T-cell (primary cell): ENCODE measurements at regions not wholly inside any gene's neighbourhood (a gene's known extent, or its start where the extent isn't known, plus 50 kb on each side); places are given as distances from the start of the nearest gene placed in this dataset.

Experiments
- ATAC-seq, 4 experiments: fragments of 200-7000 bp in 3 of 4; fragments of 150-1000 bp in 1 of 4; cut with Tn5 transposase; replicated peaks in 1 of 4; 1 replicate in 3 of 4; 2 replicates in 1 of 4; pipeline ENCODE4 v1.10.0; 2021; ENCODE audit warnings: moderate library complexity in 3 of 4, mild to moderate bottlenecking in 2 of 4, moderate number of reproducible peaks in 1 of 4
- CTCF ChIA-PET, 2 donors: fragments of 300-600 bp; sonication (Branson Sonifier 250); formaldehyde crosslinking; loops; one replicate each; lab custom pipeline; 2022; ENCODE audit warnings: antibody characterized with exemption in 2 of 2; lab: Charles Lee
- POLR2A ChIA-PET, 2 donors: fragments of 300-600 bp; sonication (Branson Sonifier 250); formaldehyde crosslinking; loops; one replicate each; lab custom pipeline; 2022; ENCODE audit warnings: antibody characterized with exemption in 2 of 2; lab: Charles Lee
- DNase-seq, 35 experiments: peaks; one replicate each; pipeline versions ENCODE4 v3.0.0 to v3.0.0-alpha.2; 2013 to 2023
- H3K27ac ChIP-seq: one replicate; pipeline ENCODE4 v1.5.1; 2013; ENCODE audit warnings: low read length
- H3K27me3 ChIP-seq, 2 experiments: replicated peaks in 1 of 2; 1 replicate in 1 of 2; 2 replicates in 1 of 2; pipeline versions ENCODE4 v1.6.1 to v1.7.0; 2013; ENCODE audit warnings: low read length in 1 of 2, mixed read lengths in 1 of 2; ENCODE audit not compliant: control insufficient read depth in 2 of 2, insufficient read depth in 2 of 2; ENCODE audit errors: extremely low read depth in 1 of 2
- H3K36me3 ChIP-seq, 2 donors: 1 replicate in 1 of 2; 2 replicates in 1 of 2; pipeline versions ENCODE4 v1.6.1 to v1.7.0; 2013; ENCODE audit warnings: low read length in 1 of 2; ENCODE audit not compliant: control insufficient read depth in 2 of 2, insufficient read depth in 1 of 2; ENCODE audit errors: extremely low read depth in 1 of 2
- H3K4me1 ChIP-seq, 2 experiments: 1 replicate in 1 of 2; 2 replicates in 1 of 2; pipeline versions ENCODE4 v1.6.1 to v1.7.0; 2013; ENCODE audit warnings: low read length in 2 of 2, mixed read lengths in 1 of 2; ENCODE audit not compliant: insufficient read depth in 2 of 2, control insufficient read depth in 1 of 2; ENCODE audit errors: extremely low read depth in 1 of 2
- H3K4me3 ChIP-seq, 2 donors: 1 replicate in 1 of 2; 2 replicates in 1 of 2; pipeline versions ENCODE4 v1.5.1 to v1.7.0; 2013; ENCODE audit warnings: mild to moderate bottlenecking in 2 of 2, low read length in 1 of 2, moderate library complexity in 1 of 2; ENCODE audit not compliant: control insufficient read depth in 1 of 2; ENCODE audit errors: extremely low read depth in 1 of 2
- H3K9me3 ChIP-seq: 2 replicates; pipeline ENCODE4 v1.7.0; 2013
- H3K27ac Mint-ChIP-seq, 2 donors: one replicate each; pipeline ENCODE4 v1.8.0; 2020 to 2021; ENCODE audit warnings: mild to moderate bottlenecking in 2 of 2, mixed read lengths in 2 of 2
- H3K27me3 Mint-ChIP-seq, 2 donors: one replicate each; pipeline ENCODE4 v1.8.0; 2021 to 2022; ENCODE audit warnings: mixed read lengths in 2 of 2
- H3K36me3 Mint-ChIP-seq: one replicate; pipeline ENCODE4 v1.8.0; 2021; ENCODE audit warnings: mixed read lengths
- H3K4me1 Mint-ChIP-seq, 3 donors: one replicate each; pipeline ENCODE4 v1.8.0; 2020 to 2022; ENCODE audit warnings: mixed read lengths in 3 of 3, mild to moderate bottlenecking in 1 of 3
- H3K4me3 Mint-ChIP-seq, 3 donors: one replicate each; pipeline ENCODE4 v1.8.0; 2020 to 2022; ENCODE audit warnings: mild to moderate bottlenecking in 3 of 3, mixed read lengths in 3 of 3, moderate library complexity in 3 of 3
- H3K9me3 Mint-ChIP-seq, 3 donors: one replicate each; pipeline ENCODE4 v1.8.0; 2020 to 2022; ENCODE audit warnings: mixed read lengths in 3 of 3
- WGBS: methylation state at CpG from one replicate; pipeline ENCODE4 v1.1.5; 2013; ENCODE audit warnings: missing lambda C conversion rate; ENCODE audit not compliant: insufficient coverage; 5-methylcytosine and 5-hydroxymethylcytosine counted together

DNA sequence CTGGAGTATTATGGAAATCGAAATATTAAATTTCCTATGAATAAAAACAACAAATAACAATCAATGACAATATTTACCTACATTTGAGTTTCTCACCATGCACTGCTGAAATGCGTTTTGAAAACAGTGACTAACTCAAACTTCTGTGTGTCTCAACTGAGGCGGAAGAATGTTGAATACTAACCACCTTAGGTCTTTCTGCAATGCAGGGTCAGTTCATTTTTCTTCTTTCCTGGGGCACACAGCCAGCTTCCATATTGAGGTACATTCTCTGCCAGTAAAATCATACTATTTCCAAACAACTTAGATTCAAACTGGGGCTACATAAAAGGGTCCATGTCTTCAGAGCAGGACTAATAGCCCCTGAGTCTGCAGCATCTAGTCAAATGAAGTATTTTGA lies 310.1 kb downstream of the UTRN start:
- no peak overlapping the region for H3K27ac Mint-ChIP-seq
- ATAC-seq (no peak), DNase-seq (no peak)
- CTCF ChIA-PET, result interaction anchor here (1.1 to 2.6 kb wide), 3 partner anchors 9 to 19 kb away, joined by 3 to 9 read pairs (median 4); no protein-coding TSS in a partner anchor
- Histone ChIP-seq H3K27ac (no peak overlapping the region), H3K9me3 (no peaks in the 10 kb centered on the region), H3K36me3 (peaks cover 0 to 11% of the 10 kb centered on the region in 2 donors), H3K4me3 (no peak overlapping the region), H3K27me3 (no peaks in the 10 kb centered on the region), H3K4me1 (no peaks in the 10 kb centered on the region)
- H3K36me3 Mint-ChIP-seq, result peaks cover 41% of the 10 kb centered on the region
- no peak overlapping the region for H3K4me3 Mint-ChIP-seq
- H3K27me3 Mint-ChIP-seq, result no peaks in the 10 kb centered on the region
- POLR2A ChIA-PET, result no interaction called here
- peaks cover 24 to 27% (median 26%) of the 10 kb centered on the region in 3 donors for H3K4me1 Mint-ChIP-seq
- WGBS, result 100% methylated on average over 2 of the region's 3 CpGs
- H3K9me3 Mint-ChIP-seq, result no peaks in the 10 kb centered on the region

DNA sequence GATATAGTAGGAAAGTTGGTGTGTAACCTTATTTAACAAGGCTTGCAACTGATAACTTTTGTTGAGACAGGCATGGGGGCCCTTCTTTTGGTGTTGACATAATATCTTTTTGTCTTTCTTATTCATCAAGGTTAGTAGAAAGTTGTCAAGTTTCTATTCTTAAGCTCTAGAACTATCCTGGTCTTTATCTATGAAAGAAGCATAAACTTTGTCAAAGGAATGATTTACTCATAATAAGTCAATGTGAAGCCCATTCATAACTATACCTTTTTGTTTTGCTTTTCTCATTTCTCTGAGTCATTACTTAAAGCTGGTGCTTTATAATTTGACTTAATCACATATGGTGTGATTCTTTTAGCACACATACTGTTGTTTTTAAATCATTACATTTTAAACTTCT lies 312.4 kb downstream of the UTRN start:
- Mint-ChIP-seq H3K4me3 (no peak overlapping the region), H3K27me3 (no peaks in the 10 kb centered on the region), H3K27ac (no peak overlapping the region), H3K36me3 (peaks cover 46% of the 10 kb centered on the region), H3K9me3 (no peaks in the 10 kb centered on the region), H3K4me1 (peaks cover 37 to 43% (median 39%) of the 10 kb centered on the region in 3 donors)
- ATAC-seq (no peak), DNase-seq (no peak)
- Histone ChIP-seq H3K27ac (no peak overlapping the region), H3K9me3 (no peaks in the 10 kb centered on the region), H3K27me3 (no peaks in the 10 kb centered on the region), H3K4me3 (no peak overlapping the region), H3K4me1 (peaks cover 0 to 1% of the 10 kb centered on the region in 2 experiments), H3K36me3 (peaks cover 3 to 7% of the 10 kb centered on the region in 2 donors)
- ChIA-PET CTCF (interaction anchor here (0.6 to 2.6 kb wide), 5 partner anchors 12 to 182 kb away, joined by 3 to 9 read pairs (median 5); no protein-coding TSS in a partner anchor), POLR2A (interaction anchor here (0.6 kb wide), 2 partner anchors 911 to 1423 kb away, joined by 3 to 4 read pairs; no protein-coding TSS in a partner anchor)

GRCh38 chr6:144599615-144600014 lies 314.5 kb downstream of the UTRN start:
- Mint-ChIP-seq H3K4me1 (peaks cover 47 to 61% (median 48%) of the 10 kb centered on the region in 3 donors), H3K27ac (no peak overlapping the region), H3K9me3 (no peaks in the 10 kb centered on the region), H3K27me3 (no peaks in the 10 kb centered on the region), H3K36me3 (peaks cover 36% of the 10 kb centered on the region), H3K4me3 (no peak overlapping the region)
- no peaks in the 10 kb centered on the region for H3K9me3 ChIP-seq
- H3K27me3 ChIP-seq, result no peaks in the 10 kb centered on the region
- H3K36me3 ChIP-seq, result peaks cover 2 to 3% of the 10 kb centered on the region in 2 donors
- no peak overlapping the region for H3K4me3 ChIP-seq
- ATAC-seq (no peak), DNase-seq (no peak)
- WGBS, result no CpG with 5 or more reads among the region's 1 CpG
- H3K27ac ChIP-seq, result no peak overlapping the region
- POLR2A ChIA-PET, result no interaction called here
- peaks cover 0 to 12% of the 10 kb centered on the region in 2 experiments for H3K4me1 ChIP-seq
- CTCF ChIA-PET, result interaction anchor here in 1 of 2 donors (0.9 kb wide), 2 partner anchors 13 to 15 kb away, joined by 3 read pairs; no protein-coding TSS in a partner anchor

GRCh38 chr6:144601221-144601620 lies 316.1 kb downstream of the UTRN start:
- WGBS, result 83% methylated on average over 1 of the region's 2 CpGs
- ATAC-seq, result no peak

DNA sequence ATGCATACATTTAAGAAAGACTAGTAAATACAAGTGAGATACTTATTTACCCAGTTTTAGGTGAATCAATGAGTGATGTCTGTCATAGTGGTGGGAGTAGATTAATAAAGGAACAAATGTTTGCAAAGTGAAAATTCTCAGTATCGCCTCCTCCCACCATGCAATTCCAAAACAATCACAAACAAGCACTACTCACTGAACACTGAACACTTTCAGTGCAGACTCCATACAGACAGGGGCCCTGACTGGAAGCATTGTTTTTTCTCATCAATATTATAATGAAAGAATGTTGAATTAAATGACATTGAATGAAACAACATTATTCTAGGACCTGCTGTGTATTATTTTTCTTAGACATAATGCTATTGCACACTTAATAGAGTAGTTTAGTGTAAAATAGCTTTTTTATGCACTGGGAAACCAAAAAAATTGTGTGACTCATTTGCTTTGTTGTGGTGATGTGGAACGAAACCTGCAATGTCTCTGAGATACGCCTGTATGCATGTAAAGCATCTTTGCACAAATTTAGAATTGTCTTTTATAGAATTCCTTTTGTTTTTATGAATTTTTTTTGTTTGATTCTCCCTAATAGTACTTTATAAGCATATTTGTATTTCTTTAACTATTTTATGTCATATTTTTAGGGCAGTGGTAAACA lies 317.5 kb downstream of the UTRN start:
- DNase-seq (peak in 1 of 35 experiments; percentile 27), ATAC-seq (peak; percentile 66 to 80 (median 68))
- Mint-ChIP-seq H3K4me3 (peak overlapping the region in 1 of 3 donors; percentile 29), H3K27ac (no peak overlapping the region), H3K9me3 (no peaks in the 10 kb centered on the region), H3K36me3 (peaks cover 37% of the 10 kb centered on the region), H3K4me1 (peaks cover 57 to 63% (median 62%) of the 10 kb centered on the region in 3 donors), H3K27me3 (no peaks in the 10 kb centered on the region)
- no peak overlapping the region for H3K4me3 ChIP-seq
- H3K4me1 ChIP-seq, result peaks cover 0 to 12% of the 10 kb centered on the region in 2 experiments
- no peak overlapping the region for H3K27ac ChIP-seq
- H3K36me3 ChIP-seq, result peaks cover 0 to 3% of the 10 kb centered on the region in 2 donors
- H3K9me3 ChIP-seq, result no peaks in the 10 kb centered on the region
- H3K27me3 ChIP-seq, result no peaks in the 10 kb centered on the region
- WGBS, result 10% methylated on average over 2 of the region's 3 CpGs
- CTCF ChIA-PET, result no interaction called here
- POLR2A ChIA-PET, result interaction anchor here in 1 of 2 donors (0.6 to 0.7 kb wide), 2 partner anchors 20 to 1027 kb away, joined by 3 to 4 read pairs; no protein-coding TSS in a partner anchor

More at GRCh38 chr6:144601221-144601620, 316.1 kb downstream of the UTRN start:
- Histone ChIP-seq H3K4me1 (peaks cover 0 to 12% of the 10 kb centered on the region in 2 experiments), H3K27me3 (no peaks in the 10 kb centered on the region), H3K9me3 (no peaks in the 10 kb centered on the region), H3K36me3 (peaks cover 0 to 3% of the 10 kb centered on the region in 2 donors), H3K27ac (no peak overlapping the region), H3K4me3 (no peak overlapping the region)
- no peak for DNase-seq
- Mint-ChIP-seq H3K9me3 (no peaks in the 10 kb centered on the region), H3K27ac (no peak overlapping the region), H3K27me3 (no peaks in the 10 kb centered on the region), H3K36me3 (peaks cover 29% of the 10 kb centered on the region), H3K4me3 (no peak overlapping the region), H3K4me1 (peaks cover 45 to 58% (median 50%) of the 10 kb centered on the region in 3 donors)
- POLR2A ChIA-PET, result interaction anchor here (0.6 kb wide), 2 partner anchors 96 to 218 kb away, joined by 4 to 6 read pairs; no protein-coding TSS in a partner anchor
- CTCF ChIA-PET, result no interaction called here

- no peaks in the 10 kb centered on the region for H3K27me3 Mint-ChIP-seq
- peaks cover 37% of the 10 kb centered on the region for H3K36me3 Mint-ChIP-seq
- ATAC-seq (no peak), DNase-seq (no peak)
- H3K9me3 Mint-ChIP-seq, result no peaks in the 10 kb centered on the region
- Histone ChIP-seq H3K36me3 (peaks cover 3% of the 10 kb centered on the region in 2 donors), H3K4me3 (no peak overlapping the region), H3K27me3 (no peaks in the 10 kb centered on the region), H3K9me3 (no peaks in the 10 kb centered on the region), H3K4me1 (peaks cover 7 to 12% of the 10 kb centered on the region in 2 experiments), H3K27ac (no peak overlapping the region)
- no CpG with 5 or more reads among the region's 2 CpGs for WGBS
- no peak overlapping the region for H3K4me3 Mint-ChIP-seq
- ChIA-PET CTCF (interaction anchor here (0.6 kb wide), 2 partner anchors 188 to 195 kb away, joined by 3 to 5 read pairs; no protein-coding TSS in a partner anchor), POLR2A (no interaction called here)
- H3K4me1 Mint-ChIP-seq, result peaks cover 59 to 67% (median 63%) of the 10 kb centered on the region in 3 donors
- H3K27ac Mint-ChIP-seq, result no peak overlapping the region
Observed at GRCh38 chr6:144606083-144606482, 320.9 kb downstream of the UTRN start.
